ENCODE measurements at regions not wholly inside any gene's neighbourhood (a gene's known extent, or its start where the extent isn't known, plus 50 kb on each side); places are given as distances from the start of the nearest gene placed in this dataset.

- peak; percentile 57 for FAIRE-seq
- Histone ChIP-seq H3K9ac (replicated peaks in 1 of 4; ENCODE audit: extremely low read depth in 1 of 4, low read depth in 3 of 4, low read length in 3 of 4) (no peak overlapping the region), H3K4me1 (replicated peaks in 1 of 4; ENCODE audit: control insufficient read depth in 3 of 4, insufficient read depth in 4 of 4, low read length in 3 of 4) (no peaks in the 10 kb centered on the region), H3K23me2 (ENCODE audit: low read depth, low read length) (no peaks in the 10 kb centered on the region; the same call in 1 of the 2 replicates), H3K79me1 (ENCODE audit: low read depth, low read length) (no peaks in the 10 kb centered on the region), H3K4me2 (ENCODE audit: insufficient read depth in 1 of 2, low read depth in 2 of 2, low read length in 2 of 2) (peak overlapping the region; percentile 26 to 64), H2BK15ac (ENCODE audit: low read length) (no peak overlapping the region), H3K23ac (ENCODE audit: insufficient read length) (no peak overlapping the region), H2AK5ac (ENCODE audit: low read depth, low read length) (no peak overlapping the region), H3K79me2 (ENCODE audit: control insufficient read depth in 1 of 2, insufficient read depth in 2 of 2, low read length in 2 of 2) (no peaks in the 10 kb centered on the region), H3K56ac (replicated peaks; ENCODE audit: insufficient read length, low read depth, low read length) (no peak overlapping the region), H3K14ac (ENCODE audit: insufficient read length) (no peak overlapping the region), H3K18ac (ENCODE audit: extremely low read depth, low read length) (no peak overlapping the region), H3K36me3 (ENCODE audit: control insufficient read depth in 2 of 4, insufficient read depth in 4 of 4, low read length in 3 of 4) (no peaks in the 10 kb centered on the region), H2BK20ac (ENCODE audit: low read length) (no peak overlapping the region), H3K27ac (ENCODE audit: low read depth, low read length) (no peak overlapping the region), H2AFZ (ENCODE audit: low read length) (no peak overlapping the region; the same call in 1 of the 2 replicates), H4K91ac (replicated peaks; ENCODE audit: insufficient read length, low read length) (no peak overlapping the region), H4K8ac (ENCODE audit: extremely low read depth, insufficient read depth, low read length) (no peak overlapping the region), H2BK12ac (ENCODE audit: low read depth, low read length) (no peak overlapping the region), H3K4me3 (ENCODE audit: extremely low read depth in 1 of 4, insufficient read depth in 2 of 4, low read depth in 3 of 4, low read length in 4 of 4) (peak overlapping the region in 3 of 4 experiments; percentile 13 to 49 (median 17); a peak in 3 of 8 replicates), H3K4ac (replicated peaks; ENCODE audit: insufficient read length, low read depth, low read length) (no peak overlapping the region), H2BK120ac (replicated peaks; ENCODE audit: low read depth, low read length) (no peak overlapping the region), H3K27me3 (replicated peaks in 1 of 4; ENCODE audit: control insufficient read depth in 3 of 4, extremely low read depth in 1 of 4, insufficient read depth in 3 of 4, low read length in 3 of 4) (no peaks in the 10 kb centered on the region), H4K20me1 (replicated peaks in 1 of 2; ENCODE audit: control insufficient read depth in 1 of 2, insufficient read depth in 2 of 2, low read length in 2 of 2) (no peaks in the 10 kb centered on the region), H4K5ac (ENCODE audit: insufficient read length, low read depth, low read length) (no peak overlapping the region), H2BK5ac (ENCODE audit: low read depth, low read length) (no peak overlapping the region), H3K9me3 (ENCODE audit: insufficient read depth in 2 of 2, low read depth in 1 of 2, low read length in 1 of 2) (no peaks in the 10 kb centered on the region)
- no peak for DNase-seq (ENCODE audit: low read depth in 1 of 2, low spot score in 2 of 2)
- POLR2A ChIA-PET (ENCODE audit: partially characterized antibody), result no interaction called here
- WGBS, 2 experiments (ENCODE audit: extremely low coverage in 1 of 2, insufficient coverage in 1 of 2, insufficient read length in 1 of 2, insufficient replicate concordance in 2 of 2, low coverage in 1 of 2, low lambda C conversion rate in 2 of 2, missing lambda C conversion rate in 1 of 2), result 31% methylated on average over 21 of the region's 21 CpGs; no CpG with 5 or more reads in 1 of the 2 experiments
- CTCF ChIA-PET (ENCODE audit: partially characterized antibody), result interaction anchor here (0.6 to 2.1 kb wide), 22 partner anchors 9 to 436 kb away, joined by 3 to 24 read pairs (median 3); no protein-coding TSS in a partner anchor
- TF ChIP-seq SAP30 (IDR thresholded peaks at IDR 0.05; ENCODE audit: insufficient read depth, insufficient replicate concordance, low read length) (no peak), CTCF (IDR thresholded peaks at IDR 0.05; ENCODE audit: control extremely low read depth in 1 of 3, insufficient read depth in 1 of 3, low read depth in 1 of 3, low read length in 3 of 3) (peak in 2 of 3 experiments; percentile 43 to 53; a peak in 2 of 4 replicates), PHF8 (conservative IDR thresholded peaks at IDR 0.05; ENCODE audit: low read depth, low read length) (no peak), CHD2 (IDR thresholded peaks at IDR 0.05; ENCODE audit: low read length) (no peak), YY1 (IDR thresholded peaks at IDR 0.05; ENCODE audit: low read depth, low read length) (no peak), EP300 (IDR thresholded peaks at IDR 0.05; ENCODE audit: borderline replicate concordance in 1 of 2, low read depth in 2 of 2, low read length in 2 of 2) (no peak), NANOG (IDR thresholded peaks at IDR 0.05; ENCODE audit: insufficient read depth, low read depth, low read length, poor library complexity, severe bottlenecking) (no peak), RAD21 (IDR thresholded peaks at IDR 0.05 in 1 of 2, conservative IDR thresholded peaks at IDR 0.05 in 1 of 2; ENCODE audit: low read depth in 2 of 2, low read length in 2 of 2) (peak; percentile 50)
Measured at GRCh38 chr4:174120446-174121295, 162.8 kb downstream of the FBXO8 start.
